Body of pancreas (tissue), 4 donors: ENCODE measurements at regions not wholly inside any gene's neighbourhood (a gene's known extent, or its start where the extent isn't known, plus 50 kb on each side); places are given as distances from the start of the nearest gene placed in this dataset.

Source experiments
- CTCF ChIP-seq, 7 experiments: fragments of 450-650 bp in 4 of 7; fragments of 200-600 bp in 3 of 7; sonication (generic) in 3 of 7; IDR thresholded peaks; one replicate each; pipeline ENCODE4 v1.5.1; 2016 to 2019; ENCODE audit warnings: antibody characterized with exemption in 7 of 7
- POLR2A ChIP-seq, 3 donors: fragments of 450-650 bp; IDR thresholded peaks; one replicate each; pipeline ENCODE4 v1.6.1; 2016; ENCODE audit warnings: antibody characterized with exemption in 3 of 3, mild to moderate bottlenecking in 2 of 3

- TF ChIP-seq CTCF (IDR thresholded peaks at IDR 0.05) (no peak), POLR2A (IDR thresholded peaks at IDR 0.05) (no peak)
These were observed 116.9 kb downstream of the RPS12 start for GRCh38 chr6:132931313-132931712.
